GM18517 (cell line): ENCODE measurements at regions not wholly inside any gene's neighbourhood (a gene's known extent, or its start where the extent isn't known, plus 50 kb on each side); places are given as distances from the start of the nearest gene placed in this dataset.
A peak's percentile ranks its signal among the peaks of the same experiment; 100 is the strongest.

Experiments used
- ATAC-seq: cut with Tn5 transposase; IDR thresholded peaks from one replicate; pipeline ENCODE4 v1.9.1; 2021; ENCODE audit warnings: mild to moderate bottlenecking, moderate library complexity; ENCODE audit not compliant: unreplicated experiment

- no peak for ATAC-seq
Measured at GRCh38 chr5:68352166-68352565, 136.6 kb downstream of the PIK3R1 start.

- no peak for ATAC-seq
Measured at GRCh38 chr5:68353605-68354004, 138.0 kb downstream of the PIK3R1 start.

- no peak for ATAC-seq
Measured at GRCh38 chr5:68354315-68354714, 138.8 kb downstream of the PIK3R1 start.

GRCh38 chr5:68356216-68356615, 140.7 kb downstream of the PIK3R1 start:
- no peak for ATAC-seq

DNA sequence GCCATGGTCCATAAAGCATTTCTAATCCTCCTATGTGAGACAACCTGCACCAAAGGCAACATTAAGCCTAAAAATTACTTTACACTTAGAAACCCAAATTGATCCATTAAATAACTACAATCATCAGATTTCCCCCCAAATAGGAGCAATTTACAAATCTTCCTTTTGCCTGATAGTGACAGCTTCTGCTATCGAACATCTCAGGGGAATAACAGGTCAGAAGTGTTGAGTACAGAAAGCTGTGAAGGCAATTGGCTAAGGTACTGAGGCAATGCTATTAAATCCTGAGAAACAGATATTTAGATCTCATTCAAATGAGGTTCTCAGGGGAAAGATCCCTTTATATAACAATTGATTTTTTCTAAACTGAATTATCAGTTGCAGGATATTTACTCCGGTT, 141.1 kb downstream of the PIK3R1 start:
- no peak for ATAC-seq

GRCh38 chr5:68359699-68360098, 144.1 kb downstream of the PIK3R1 start:
- no peak for ATAC-seq

DNA sequence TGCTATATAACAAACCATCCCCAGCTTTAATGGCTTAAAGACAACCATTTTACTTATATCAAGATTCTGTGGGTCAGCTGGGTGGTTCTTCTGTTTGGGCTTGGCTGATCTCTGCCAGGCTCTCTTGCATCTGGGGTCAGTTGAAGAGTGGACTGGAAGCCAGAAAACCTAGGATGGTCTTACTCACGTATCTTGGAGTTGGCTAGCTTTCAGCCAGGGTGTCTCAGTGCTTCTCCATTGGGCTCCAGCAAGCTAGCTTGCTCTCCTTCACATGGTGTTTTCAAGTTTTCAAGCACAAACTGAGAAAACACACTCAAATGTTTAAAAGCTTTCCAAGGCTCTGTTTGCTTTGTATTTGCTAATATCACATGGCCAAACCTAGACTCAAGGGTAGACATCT, 146.8 kb downstream of the PIK3R1 start:
- ATAC-seq: no peak

DNA sequence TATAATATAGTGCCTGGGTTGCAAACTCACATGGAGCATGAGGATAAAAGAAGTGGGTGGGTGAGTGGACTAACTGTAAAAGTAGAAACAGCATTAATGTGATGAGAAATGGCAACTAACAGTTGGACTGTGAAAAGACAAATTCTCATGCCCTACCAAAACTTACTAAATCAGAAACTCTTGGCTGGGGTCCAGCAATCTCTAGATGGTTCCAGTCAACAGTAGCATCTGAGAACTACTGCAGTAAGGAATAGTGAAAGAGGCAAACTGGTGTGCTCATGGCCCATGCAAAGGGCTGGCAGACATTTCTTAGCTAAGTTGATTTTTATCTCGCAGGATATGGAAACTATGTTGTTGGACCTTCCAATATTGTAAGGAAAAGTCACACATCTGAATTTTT, 150.3 kb downstream of the PIK3R1 start:
- ATAC-seq: no peak

- no peak for ATAC-seq
Measured at GRCh38 chr5:68367287-68367686, 151.7 kb downstream of the PIK3R1 start.

- no peak for ATAC-seq
Measured at GRCh38 chr5:68367717-68368116, 152.2 kb downstream of the PIK3R1 start.

- no peak for ATAC-seq
Measured at GRCh38 chr5:68368311-68369022, 152.9 kb downstream of the PIK3R1 start.

DNA sequence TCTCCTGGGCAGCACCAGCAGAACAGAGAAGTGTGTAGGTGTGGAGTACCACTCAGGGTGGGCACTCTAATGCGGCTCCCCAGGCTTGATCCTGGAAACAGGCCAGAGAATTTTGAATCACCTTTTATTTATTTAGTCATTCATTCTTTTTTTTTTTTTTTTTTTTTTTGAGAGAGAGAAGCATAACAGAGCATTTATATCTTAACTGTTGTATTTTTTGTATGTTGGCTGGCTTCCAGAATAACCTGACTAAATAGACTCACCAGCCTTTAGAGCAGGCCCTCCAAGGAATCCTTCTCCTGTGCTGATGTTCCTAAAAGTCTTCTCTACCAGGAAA, 153.4 kb downstream of the PIK3R1 start:
- ATAC-seq: no peak

DNA sequence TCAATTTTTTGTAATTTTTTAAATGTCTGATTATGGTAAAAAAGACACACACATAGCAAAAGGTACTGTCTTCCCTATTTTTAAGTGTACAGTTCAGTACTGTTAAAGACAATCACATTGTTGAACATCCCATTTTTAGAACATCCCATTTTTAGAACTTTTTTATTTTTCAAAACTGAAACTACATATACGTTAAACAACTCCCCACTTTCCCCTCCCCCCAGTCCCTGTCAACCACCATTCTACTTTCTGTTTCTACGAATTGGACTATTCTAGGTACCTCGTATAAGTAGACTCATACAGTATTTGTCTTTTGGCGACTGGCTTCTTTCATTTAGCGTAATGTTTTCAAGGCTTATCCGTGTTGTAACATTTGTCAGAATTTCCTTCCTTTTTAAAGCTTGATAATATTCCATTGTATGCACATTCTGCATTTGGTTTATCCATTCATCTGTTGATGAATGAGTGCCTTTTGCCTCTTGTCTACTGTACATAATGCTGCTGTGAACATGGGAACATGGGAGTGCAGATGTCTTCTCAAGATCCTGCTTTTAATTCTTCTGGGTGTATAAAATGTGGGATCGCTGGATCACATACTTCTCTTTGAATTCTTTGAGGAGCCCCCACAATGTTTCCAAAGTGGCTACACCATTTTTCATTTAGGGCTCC, 154.0 kb downstream of the PIK3R1 start:
- peak; percentile 84 for ATAC-seq

DNA sequence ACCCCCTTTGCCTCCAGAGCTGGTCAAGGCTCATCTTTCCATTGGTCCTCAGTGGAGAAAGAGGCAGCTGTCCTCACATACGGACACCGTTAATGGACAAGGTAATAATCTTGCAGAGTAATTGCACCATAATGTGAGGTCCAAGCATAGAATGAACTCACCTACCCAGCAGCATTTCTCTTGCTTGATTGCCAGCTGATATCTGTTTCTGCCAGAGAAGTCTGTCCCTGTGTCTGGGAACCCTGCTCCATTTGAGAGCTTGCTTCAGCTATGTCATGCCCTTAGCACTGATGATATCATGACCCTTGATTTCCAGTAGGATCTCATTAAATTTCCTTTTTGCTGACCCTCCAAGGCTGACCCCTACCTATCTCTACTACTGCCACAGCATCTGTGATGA, 154.6 kb downstream of the PIK3R1 start:
- no peak for ATAC-seq

- no peak for ATAC-seq
Measured at GRCh38 chr5:68371607-68372006, 156.1 kb downstream of the PIK3R1 start.

GRCh38 chr5:68372161-68372560, 156.6 kb downstream of the PIK3R1 start:
- ATAC-seq: no peak

DNA sequence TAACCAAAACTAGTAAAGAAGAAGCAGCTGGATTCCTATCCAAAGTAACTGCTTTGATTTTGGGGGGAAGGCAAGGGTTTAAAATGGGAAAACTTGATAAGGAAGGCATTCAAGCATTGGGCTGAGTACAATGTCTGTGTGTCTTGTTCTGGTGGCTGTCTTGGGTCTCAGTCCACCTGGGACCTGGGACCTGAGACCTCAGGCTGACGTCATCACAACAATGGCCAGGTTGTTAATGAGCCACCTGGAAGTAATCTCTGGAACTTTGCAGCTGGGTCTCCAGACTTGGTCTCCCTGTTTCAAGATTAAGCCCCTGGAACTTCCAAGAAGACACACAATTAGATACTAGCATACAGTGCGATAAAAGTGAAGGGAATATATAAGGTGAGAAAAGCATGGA, 157.5 kb downstream of the PIK3R1 start:
- ATAC-seq: no peak

GRCh38 chr5:68374796-68375518, 159.4 kb downstream of the PIK3R1 start:
- no peak for ATAC-seq

GRCh38 chr5:68375540-68375939, 160.0 kb downstream of the PIK3R1 start:
- no peak for ATAC-seq

DNA sequence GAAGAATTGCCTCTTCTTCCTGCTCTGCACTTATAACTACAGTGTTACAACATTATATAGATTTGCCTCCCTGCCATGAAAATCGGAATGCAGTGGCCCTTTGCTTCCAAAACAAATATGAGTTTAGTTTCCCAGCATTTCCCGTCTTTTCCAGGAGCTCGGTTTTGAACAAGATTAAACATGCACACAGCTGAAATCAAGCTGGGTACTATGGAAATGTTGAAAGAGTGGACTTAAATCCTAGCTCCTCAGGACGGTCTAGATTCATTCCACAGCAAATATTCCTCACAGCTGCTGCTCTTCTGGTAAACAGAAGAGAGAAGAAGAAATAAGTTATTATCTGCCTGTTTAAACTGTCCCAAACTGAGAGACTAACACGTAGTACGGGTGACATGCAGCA, 161.4 kb downstream of the PIK3R1 start:
- no peak for ATAC-seq

- no peak for ATAC-seq
Measured at GRCh38 chr5:68377733-68378132, 162.2 kb downstream of the PIK3R1 start.

- ATAC-seq: peak; percentile 87
Measured at GRCh38 chr5:68378204-68378820, 162.8 kb downstream of the PIK3R1 start.
